GM12865 (cell line): ENCODE measurements at regions not wholly inside any gene's neighbourhood (a gene's known extent, or its start where the extent isn't known, plus 50 kb on each side); places are given as distances from the start of the nearest gene placed in this dataset.

Experiments used
- DNase-seq: peaks from one replicate; pipeline ENCODE4 v3.0.0; 2010; ENCODE audit warnings: low read depth
- H3K4me3 ChIP-seq: 2 replicates; pipeline ENCODE4 v1.5.1; 2011; ENCODE audit warnings: mild to moderate bottlenecking, low read depth, low read length, control low read depth
- TF ChIP-seq, protein P1 (sequence below): IDR thresholded peaks from 2 replicates; pipeline ENCODE4 v1.5.1; 2011; ENCODE audit warnings: low read length, control low read depth, low read depth, inconsistent platforms; ENCODE audit not compliant: insufficient read depth; ENCODE audit errors: missing control alignments

DNA sequence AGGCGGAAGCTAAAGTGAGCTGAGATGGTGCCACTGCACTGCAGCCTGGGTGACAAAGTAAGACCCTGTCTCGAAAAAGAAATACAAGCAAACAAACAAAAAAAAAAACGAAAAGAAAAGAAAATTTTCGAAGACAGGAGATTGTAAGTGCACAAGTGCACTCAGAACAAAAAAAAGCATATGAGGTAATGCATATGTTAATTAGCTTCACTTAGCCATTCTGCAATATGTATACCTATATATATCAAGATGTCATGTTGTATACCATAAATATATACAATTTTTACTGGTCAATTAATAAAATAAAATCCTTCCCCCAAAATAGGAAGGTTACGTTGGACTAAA is 127.5 kb downstream of the RIN2 start:
- no peak overlapping the region for H3K4me3 ChIP-seq
- DNase-seq, result no peak
- TF ChIP-seq, protein P1, sequence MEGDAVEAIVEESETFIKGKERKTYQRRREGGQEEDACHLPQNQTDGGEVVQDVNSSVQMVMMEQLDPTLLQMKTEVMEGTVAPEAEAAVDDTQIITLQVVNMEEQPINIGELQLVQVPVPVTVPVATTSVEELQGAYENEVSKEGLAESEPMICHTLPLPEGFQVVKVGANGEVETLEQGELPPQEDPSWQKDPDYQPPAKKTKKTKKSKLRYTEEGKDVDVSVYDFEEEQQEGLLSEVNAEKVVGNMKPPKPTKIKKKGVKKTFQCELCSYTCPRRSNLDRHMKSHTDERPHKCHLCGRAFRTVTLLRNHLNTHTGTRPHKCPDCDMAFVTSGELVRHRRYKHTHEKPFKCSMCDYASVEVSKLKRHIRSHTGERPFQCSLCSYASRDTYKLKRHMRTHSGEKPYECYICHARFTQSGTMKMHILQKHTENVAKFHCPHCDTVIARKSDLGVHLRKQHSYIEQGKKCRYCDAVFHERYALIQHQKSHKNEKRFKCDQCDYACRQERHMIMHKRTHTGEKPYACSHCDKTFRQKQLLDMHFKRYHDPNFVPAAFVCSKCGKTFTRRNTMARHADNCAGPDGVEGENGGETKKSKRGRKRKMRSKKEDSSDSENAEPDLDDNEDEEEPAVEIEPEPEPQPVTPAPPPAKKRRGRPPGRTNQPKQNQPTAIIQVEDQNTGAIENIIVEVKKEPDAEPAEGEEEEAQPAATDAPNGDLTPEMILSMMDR, result no peak

DNA sequence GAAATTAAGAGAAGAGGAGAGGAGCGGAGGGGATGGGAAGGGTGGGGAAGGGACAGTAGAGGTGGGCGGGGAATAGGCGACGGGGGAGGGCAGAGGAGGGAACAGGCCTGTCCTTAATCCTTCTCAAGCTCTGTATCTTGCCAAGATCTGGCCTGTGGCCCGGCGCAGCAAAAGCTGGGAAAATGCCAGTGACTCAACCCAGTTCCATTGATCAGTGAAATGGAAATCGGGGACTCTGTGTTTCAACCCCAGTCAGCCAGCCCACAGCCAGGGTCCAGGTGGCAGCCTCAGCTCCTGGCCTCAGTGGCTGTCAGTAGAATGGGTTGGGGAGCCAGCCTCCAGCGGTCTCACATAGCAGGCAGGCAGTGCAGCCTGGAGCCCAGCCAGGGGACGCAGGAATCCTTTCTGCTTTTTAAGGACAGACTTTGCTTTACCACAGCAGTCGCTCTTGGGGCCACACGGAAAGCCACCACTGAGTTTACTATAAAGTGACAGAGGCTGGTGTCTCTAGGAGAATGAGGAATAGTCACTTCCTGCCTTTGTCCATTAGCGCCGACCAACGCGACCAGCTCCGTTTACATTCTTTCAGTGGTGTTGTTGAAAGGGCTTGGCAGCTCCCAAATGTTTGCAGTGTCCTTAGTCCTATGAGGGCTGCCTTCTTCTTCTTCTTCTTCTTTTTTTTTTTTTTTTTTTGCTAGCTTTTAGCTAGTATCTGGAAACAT is 128.0 kb downstream of the RIN2 start:
- H3K4me3 ChIP-seq, result no peak overlapping the region
- TF ChIP-seq, protein P1, result no peak
- DNase-seq, result no peak

DNA sequence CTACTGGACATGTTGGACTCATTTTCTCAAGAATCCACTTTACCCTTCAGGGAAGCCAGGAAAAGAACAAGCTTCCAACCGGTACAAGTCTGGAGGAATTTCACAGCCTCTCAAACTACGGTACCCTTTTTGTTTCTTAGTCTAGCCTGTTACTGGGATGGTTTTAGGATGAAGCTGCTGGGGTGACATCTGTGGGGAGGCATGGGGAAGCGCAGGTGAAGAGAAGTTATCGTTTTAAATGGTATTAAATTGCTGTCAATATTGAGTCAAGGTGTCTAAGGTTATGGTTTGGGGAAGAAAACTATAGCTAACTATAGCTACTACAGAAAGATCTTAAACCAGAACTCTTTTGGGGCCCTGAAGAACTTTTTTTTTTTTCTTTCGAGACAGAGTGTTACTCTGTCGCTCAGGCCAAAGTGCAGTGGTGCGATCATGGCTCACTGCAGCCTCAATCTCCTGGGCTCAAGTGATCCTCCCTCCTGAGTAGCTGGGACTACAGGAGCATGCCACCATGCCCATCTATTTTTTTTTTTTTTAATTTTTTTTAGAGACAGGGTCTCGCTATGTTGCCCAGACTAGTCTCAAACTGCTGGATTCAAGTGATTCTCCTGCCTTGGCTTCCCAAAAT is 128.7 kb downstream of the RIN2 start:
- TF ChIP-seq, protein P1, result no peak
- H3K4me3 ChIP-seq, result no peak overlapping the region
- DNase-seq, result no peak

DNA sequence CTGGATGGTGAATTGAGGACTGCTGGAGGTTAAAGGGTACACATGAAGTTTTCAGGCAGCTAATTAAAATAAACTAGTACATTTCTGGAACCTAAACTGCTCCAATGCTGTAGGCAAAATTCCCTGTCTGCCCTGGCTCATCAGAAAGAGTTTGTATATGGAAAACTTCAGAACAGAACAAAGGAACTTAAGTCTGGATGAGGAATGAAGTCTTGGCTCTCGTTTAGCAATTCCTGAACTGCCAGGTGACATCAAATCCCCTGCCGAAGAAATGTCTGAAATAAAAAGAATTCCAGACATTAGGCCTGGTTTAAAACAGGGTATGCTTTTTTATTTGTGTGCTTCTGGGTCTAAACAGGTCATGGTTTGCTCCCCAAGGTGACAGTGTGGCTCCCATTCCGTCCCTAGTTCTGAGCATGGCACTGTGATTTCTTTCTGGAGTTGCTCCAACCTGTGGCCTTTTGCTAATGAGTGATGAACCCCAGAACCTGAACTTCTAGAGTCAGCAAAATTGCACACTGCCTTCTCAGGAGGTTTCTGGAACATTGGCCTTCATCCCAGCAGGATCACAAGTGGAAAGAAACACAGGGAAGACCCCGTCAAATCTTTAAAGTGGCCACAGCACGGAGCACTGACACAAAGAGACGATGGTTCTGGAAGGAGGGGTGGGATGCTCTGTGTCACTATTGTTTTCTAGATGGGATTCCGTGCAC is 129.4 kb upstream of the NAA20 start:
- H3K4me3 ChIP-seq, result no peak overlapping the region
- DNase-seq, result no peak
- TF ChIP-seq, protein P1, result no peak

DNA sequence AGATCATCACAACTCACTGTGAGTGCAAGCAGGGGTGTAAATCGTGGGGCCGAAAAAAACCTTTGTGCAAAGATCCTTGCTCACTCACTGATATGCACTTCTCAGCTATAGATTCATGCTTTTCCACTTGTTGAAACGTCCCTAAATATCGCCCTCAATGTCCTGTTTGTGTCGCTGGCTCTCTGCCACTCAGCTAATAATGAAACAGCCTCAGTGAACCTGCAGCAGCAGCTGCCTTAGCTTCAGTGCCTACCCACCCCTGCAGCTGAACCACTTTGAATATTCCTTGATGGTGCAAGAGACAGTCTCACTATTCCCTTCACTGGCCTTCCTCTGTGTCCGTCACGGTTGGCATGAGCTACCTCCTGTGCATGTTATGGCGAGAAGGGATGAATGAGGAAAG is 128.9 kb upstream of the NAA20 start:
- TF ChIP-seq, protein P1, result no peak
- no peak for DNase-seq
- no peak overlapping the region for H3K4me3 ChIP-seq

DNA sequence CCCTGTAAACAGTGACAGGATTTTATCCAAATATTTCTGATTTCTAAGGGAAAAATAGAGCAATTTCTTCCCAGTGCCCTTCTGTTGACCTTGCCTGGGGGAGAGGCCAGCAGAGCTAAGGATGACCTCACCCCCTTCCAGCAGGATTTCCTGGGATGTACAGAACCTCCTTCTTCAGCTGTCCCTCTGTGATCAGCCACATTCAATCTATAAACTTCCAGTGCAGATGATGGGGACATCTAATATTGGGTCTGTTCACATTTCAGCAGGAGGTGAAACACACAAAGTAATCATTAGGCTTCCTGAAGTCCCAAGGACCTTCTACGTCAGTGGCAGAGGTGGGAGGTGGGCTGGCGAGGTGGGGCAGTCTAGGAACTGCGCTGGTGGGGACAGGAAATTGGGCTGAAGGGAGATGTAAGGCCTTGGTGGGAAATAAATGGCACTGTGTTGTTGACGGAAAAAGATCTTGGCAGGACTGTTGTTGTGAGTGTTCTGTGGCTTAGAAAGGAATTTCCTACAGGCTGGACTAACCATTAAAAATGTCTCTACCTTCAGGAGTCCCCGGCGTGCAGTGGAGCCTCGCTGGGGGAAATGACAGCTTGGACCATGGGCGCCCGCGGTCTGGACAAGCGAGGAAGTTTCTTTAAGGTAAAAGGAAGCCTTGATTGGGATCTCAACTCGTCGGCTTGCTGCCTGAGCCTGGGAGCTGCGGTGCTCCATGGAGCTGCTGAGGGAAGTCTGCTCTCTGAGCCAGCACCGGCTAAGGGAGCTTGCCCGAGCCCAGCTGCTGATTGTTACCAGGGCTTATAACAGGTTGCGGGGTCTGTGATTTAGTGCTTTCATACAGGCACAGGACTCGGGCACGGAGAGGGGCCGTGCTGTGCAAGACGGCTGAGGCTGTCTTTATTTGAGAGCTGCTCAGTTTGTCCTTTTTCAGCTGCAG is 127.9 kb upstream of the NAA20 start:
- TF ChIP-seq, protein P1, result no peak
- no peak for DNase-seq
- H3K4me3 ChIP-seq, result no peak overlapping the region
